GM06990 (cell line): ENCODE measurements at regions not wholly inside any gene's neighbourhood (a gene's known extent, or its start where the extent isn't known, plus 50 kb on each side); places are given as distances from the start of the nearest gene placed in this dataset.

Experiments used
- DNase-seq: peaks from one replicate; pipeline ENCODE4 v3.0.0-alpha.2; 2011; ENCODE audit not compliant: insufficient read length; ENCODE audit errors: extremely low read depth
- H3K27me3 ChIP-seq: replicated peaks from 2 replicates; pipeline ENCODE4 v1.6.0; 2011; ENCODE audit warnings: low read length; ENCODE audit not compliant: control insufficient read depth, insufficient read depth
- H3K36me3 ChIP-seq: 2 replicates; pipeline ENCODE4 v1.5.1; 2011; ENCODE audit warnings: low read length; ENCODE audit not compliant: control insufficient read depth, insufficient read depth
- H3K4me3 ChIP-seq: replicated peaks from 2 replicates; pipeline ENCODE4 v1.5.1; 2011; ENCODE audit warnings: low read depth, mild to moderate bottlenecking, control low read depth, low read length
- TF ChIP-seq, protein P1 (sequence below): IDR thresholded peaks from 2 replicates; pipeline ENCODE4 v1.5.1; 2011; ENCODE audit warnings: low read length, control low read depth, mild to moderate bottlenecking, inconsistent platforms; ENCODE audit not compliant: insufficient read depth, poor library complexity, severe bottlenecking

- no peak overlapping the region for H3K4me3 ChIP-seq
- H3K36me3 ChIP-seq, result no peaks in the 10 kb centered on the region
- no peak for DNase-seq
- TF ChIP-seq, protein P1, sequence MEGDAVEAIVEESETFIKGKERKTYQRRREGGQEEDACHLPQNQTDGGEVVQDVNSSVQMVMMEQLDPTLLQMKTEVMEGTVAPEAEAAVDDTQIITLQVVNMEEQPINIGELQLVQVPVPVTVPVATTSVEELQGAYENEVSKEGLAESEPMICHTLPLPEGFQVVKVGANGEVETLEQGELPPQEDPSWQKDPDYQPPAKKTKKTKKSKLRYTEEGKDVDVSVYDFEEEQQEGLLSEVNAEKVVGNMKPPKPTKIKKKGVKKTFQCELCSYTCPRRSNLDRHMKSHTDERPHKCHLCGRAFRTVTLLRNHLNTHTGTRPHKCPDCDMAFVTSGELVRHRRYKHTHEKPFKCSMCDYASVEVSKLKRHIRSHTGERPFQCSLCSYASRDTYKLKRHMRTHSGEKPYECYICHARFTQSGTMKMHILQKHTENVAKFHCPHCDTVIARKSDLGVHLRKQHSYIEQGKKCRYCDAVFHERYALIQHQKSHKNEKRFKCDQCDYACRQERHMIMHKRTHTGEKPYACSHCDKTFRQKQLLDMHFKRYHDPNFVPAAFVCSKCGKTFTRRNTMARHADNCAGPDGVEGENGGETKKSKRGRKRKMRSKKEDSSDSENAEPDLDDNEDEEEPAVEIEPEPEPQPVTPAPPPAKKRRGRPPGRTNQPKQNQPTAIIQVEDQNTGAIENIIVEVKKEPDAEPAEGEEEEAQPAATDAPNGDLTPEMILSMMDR, result no peak
- peaks cover 2% of the 10 kb centered on the region for H3K27me3 ChIP-seq
Measured at GRCh38 chr6:156545021-156545420, 232.2 kb upstream of the ARID1B start.

DNA sequence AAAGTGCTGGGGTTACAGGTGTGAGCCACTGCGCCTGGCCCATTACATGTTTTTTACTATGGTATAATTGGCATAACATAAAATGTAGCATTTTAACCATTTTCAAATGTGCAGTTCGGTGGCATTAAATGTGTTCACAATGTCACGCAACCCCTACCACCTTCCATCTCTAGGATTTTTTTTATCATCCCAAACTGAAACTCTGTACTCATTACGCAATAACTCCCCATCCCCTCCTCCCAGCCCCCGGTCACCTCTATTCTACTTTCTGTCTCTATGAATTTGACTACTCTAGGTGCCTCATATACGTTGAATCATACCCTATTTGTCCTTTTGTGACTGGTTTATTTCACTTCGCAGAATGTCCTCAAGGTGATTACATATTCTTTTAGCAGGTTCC, 233.1 kb upstream of the ARID1B start:
- peaks cover 2% of the 10 kb centered on the region for H3K27me3 ChIP-seq
- TF ChIP-seq, protein P1, result no peak
- no peaks in the 10 kb centered on the region for H3K36me3 ChIP-seq
- no peak for DNase-seq
- H3K4me3 ChIP-seq, result no peak overlapping the region

DNA sequence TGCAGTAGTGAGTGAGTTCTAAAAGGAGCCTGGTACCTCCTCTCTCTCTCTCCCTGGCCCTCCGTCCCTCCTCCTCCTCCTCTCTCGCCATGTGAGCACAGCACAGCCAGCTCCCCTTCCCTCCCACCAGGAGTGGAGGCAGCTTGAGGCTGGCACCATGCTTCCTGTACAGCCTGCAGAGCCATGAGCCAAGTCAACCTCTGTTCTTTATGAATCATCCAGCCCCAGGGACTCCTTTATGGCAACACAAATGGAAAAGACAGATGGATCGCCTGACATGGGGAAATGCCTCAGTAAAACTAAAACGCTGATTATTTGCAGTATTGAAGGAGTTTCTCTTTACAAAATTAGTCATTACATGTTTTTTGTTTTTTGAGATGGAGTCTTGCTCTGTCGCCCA, 233.7 kb upstream of the ARID1B start:
- Histone ChIP-seq H3K36me3 (no peaks in the 10 kb centered on the region), H3K4me3 (no peak overlapping the region), H3K27me3 (peaks cover 2% of the 10 kb centered on the region)
- TF ChIP-seq, protein P1, result no peak
- DNase-seq, result no peak

DNA sequence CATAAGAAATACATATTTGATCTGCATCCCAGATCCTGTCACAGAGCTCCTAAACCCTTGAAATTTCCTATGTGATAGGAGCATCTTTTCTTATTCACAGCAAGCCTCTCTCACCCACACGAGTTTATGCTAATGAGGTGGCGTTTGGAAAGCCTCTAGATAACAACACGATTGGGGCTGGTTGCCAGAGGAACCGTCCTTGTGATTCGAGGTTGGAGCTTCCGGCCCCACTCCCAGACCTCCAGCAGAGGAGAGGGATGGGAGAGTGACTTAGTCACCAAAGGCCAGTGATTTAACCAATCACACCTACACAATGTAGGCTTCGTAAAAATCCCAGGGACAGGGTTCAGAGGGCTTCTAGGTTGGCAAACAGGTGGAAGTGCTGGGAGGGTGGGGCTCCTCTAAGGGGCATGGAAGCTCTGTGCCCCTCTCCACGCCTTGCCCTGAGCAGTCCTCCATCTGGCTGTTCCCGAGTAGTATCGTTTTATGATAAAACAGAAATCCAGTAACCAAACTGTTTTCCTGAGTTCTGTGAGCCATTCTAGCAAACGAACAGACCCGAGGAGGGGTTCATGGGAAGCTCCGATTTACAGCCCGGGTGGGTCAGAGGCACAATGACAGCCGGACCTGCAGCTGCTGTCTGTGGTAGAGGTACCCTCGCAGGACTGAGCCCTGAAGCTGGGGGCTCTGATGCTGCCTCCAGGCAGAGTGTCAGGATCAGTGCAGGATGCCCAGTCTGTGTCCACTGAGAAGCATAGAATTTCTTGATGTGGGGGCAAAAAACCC, 238.1 kb upstream of the ARID1B start:
- H3K36me3 ChIP-seq, result no peaks in the 10 kb centered on the region
- TF ChIP-seq, protein P1, result no peak
- no peaks in the 10 kb centered on the region; the same call in 1 of the 2 replicates for H3K27me3 ChIP-seq
- DNase-seq, result no peak
- no peak overlapping the region for H3K4me3 ChIP-seq

GRCh38 chr6:156534594-156534993, 242.6 kb upstream of the ARID1B start:
- no peak for DNase-seq
- no peaks in the 10 kb centered on the region; the same call in 1 of the 2 replicates for H3K27me3 ChIP-seq
- H3K36me3 ChIP-seq, result no peaks in the 10 kb centered on the region
- TF ChIP-seq, protein P1, result no peak
- H3K4me3 ChIP-seq, result no peak overlapping the region
